Glutamatergic neuron (in vitro differentiated cells): ENCODE measurements at regions not wholly inside any gene's neighbourhood (a gene's known extent, or its start where the extent isn't known, plus 50 kb on each side); places are given as distances from the start of the nearest gene placed in this dataset.

Experiments used
- DNase-seq: peaks from one replicate; pipeline ENCODE4 v3.0.0; 2022
- H3K27ac Mint-ChIP-seq: one replicate; pipeline ENCODE4 v1.8.0; 2020; ENCODE audit warnings: mild to moderate bottlenecking, mixed read lengths, inconsistent platforms; ENCODE audit not compliant: unreplicated experiment
- H3K27me3 Mint-ChIP-seq: one replicate; pipeline ENCODE4 v1.8.0; 2020; ENCODE audit warnings: mild to moderate bottlenecking, moderate library complexity, mixed read lengths, inconsistent platforms; ENCODE audit not compliant: unreplicated experiment
- H3K36me3 Mint-ChIP-seq: one replicate; pipeline ENCODE4 v1.8.0; 2020; ENCODE audit warnings: mild to moderate bottlenecking, mixed read lengths, inconsistent platforms; ENCODE audit not compliant: unreplicated experiment
- H3K4me1 Mint-ChIP-seq: one replicate; pipeline ENCODE4 v1.8.0; 2020; ENCODE audit warnings: mild to moderate bottlenecking, low read depth, mixed read lengths, inconsistent platforms; ENCODE audit not compliant: unreplicated experiment
- H3K4me3 Mint-ChIP-seq: one replicate; pipeline ENCODE4 v1.8.0; 2020; ENCODE audit warnings: mild to moderate bottlenecking, mixed read lengths, inconsistent platforms; ENCODE audit not compliant: unreplicated experiment
- H3K9me3 Mint-ChIP-seq: one replicate; pipeline ENCODE4 v1.8.0; 2020; ENCODE audit warnings: mild to moderate bottlenecking, moderate library complexity, mixed read lengths, inconsistent platforms; ENCODE audit not compliant: unreplicated experiment
- TF ChIP-seq, protein P1 (sequence below): fragments of 200-600 bp; sonication (generic); IDR thresholded peaks from one replicate; pipeline ENCODE4 v1.5.0; 2021; ENCODE audit not compliant: partially characterized antibody, unreplicated experiment

DNA sequence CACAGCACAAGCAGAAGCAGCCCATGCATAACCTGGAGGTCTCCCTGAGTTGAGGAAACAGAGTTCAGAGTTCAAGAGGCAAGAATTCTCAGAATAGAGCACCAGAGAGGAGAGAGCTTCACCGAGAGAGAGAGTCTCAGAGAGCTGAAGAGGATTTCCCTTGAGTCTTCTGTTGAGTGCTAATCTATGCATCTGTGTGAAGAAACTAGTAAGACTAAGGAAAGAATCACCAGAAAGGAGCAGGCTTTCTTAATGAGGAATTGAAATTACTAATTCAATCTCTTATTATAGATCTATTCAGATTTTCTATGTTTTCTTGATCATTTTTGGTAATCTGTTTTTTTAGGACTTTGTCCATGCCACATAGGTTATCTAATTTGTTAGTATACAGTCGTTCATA is 89.3 kb upstream of the CTAGE1 start:
- Mint-ChIP-seq H3K27ac (no peak overlapping the region), H3K36me3 (no peaks in the 10 kb centered on the region), H3K4me1 (no peaks in the 10 kb centered on the region), H3K9me3 (no peaks in the 10 kb centered on the region), H3K4me3 (no peak overlapping the region), H3K27me3 (no peaks in the 10 kb centered on the region)
- DNase-seq = no peak
- TF ChIP-seq, protein P1, sequence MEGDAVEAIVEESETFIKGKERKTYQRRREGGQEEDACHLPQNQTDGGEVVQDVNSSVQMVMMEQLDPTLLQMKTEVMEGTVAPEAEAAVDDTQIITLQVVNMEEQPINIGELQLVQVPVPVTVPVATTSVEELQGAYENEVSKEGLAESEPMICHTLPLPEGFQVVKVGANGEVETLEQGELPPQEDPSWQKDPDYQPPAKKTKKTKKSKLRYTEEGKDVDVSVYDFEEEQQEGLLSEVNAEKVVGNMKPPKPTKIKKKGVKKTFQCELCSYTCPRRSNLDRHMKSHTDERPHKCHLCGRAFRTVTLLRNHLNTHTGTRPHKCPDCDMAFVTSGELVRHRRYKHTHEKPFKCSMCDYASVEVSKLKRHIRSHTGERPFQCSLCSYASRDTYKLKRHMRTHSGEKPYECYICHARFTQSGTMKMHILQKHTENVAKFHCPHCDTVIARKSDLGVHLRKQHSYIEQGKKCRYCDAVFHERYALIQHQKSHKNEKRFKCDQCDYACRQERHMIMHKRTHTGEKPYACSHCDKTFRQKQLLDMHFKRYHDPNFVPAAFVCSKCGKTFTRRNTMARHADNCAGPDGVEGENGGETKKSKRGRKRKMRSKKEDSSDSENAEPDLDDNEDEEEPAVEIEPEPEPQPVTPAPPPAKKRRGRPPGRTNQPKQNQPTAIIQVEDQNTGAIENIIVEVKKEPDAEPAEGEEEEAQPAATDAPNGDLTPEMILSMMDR = no peak

DNA sequence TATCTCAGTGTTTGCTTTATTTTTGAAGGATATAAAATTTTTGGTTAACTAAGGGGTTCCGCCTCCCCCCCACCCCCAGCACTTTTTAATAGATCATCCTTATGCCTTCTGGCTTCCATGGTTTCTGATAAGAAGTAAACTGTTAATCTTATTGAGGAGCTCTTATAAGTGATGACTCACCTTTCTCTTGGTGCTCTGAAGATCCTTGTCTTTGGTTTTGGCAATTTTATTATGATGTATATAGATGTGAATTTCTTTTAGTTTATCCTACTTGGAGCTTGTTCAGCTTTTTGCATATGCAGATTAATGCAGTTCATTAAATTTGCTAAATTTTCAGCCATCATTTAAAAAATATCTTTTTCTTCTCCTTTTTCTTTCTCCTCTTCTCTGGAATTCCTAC is 91.7 kb upstream of the CTAGE1 start:
- DNase-seq = no peak
- Mint-ChIP-seq H3K27ac (no peak overlapping the region), H3K36me3 (no peaks in the 10 kb centered on the region), H3K9me3 (no peaks in the 10 kb centered on the region), H3K4me1 (no peaks in the 10 kb centered on the region), H3K27me3 (no peaks in the 10 kb centered on the region), H3K4me3 (no peak overlapping the region)
- TF ChIP-seq, protein P1 = no peak

DNA sequence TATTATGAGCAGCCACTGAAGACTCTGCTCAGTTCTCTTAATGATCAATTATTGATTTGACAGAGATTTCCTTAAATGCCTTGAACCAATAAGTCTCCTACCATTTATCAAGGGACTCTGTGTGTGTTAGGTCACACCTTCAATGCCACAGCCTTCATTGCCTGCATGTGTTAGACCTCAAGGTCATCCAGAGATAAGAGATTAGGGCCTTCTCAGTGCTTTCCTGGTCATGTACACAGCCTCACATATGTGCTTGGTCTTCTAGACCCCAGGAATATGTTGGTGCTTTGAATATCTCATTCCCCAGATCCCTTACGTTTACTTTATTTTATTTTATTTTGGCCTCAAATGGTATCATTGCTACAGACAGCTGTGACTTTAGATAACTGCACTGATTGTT is 93.0 kb upstream of the CTAGE1 start:
- H3K36me3 Mint-ChIP-seq = no peaks in the 10 kb centered on the region
- no peak for DNase-seq
- no peak overlapping the region for H3K4me3 Mint-ChIP-seq
- H3K9me3 Mint-ChIP-seq = no peaks in the 10 kb centered on the region
- no peak overlapping the region for H3K27ac Mint-ChIP-seq
- H3K27me3 Mint-ChIP-seq = no peaks in the 10 kb centered on the region
- no peaks in the 10 kb centered on the region for H3K4me1 Mint-ChIP-seq
- TF ChIP-seq, protein P1 = no peak

DNA sequence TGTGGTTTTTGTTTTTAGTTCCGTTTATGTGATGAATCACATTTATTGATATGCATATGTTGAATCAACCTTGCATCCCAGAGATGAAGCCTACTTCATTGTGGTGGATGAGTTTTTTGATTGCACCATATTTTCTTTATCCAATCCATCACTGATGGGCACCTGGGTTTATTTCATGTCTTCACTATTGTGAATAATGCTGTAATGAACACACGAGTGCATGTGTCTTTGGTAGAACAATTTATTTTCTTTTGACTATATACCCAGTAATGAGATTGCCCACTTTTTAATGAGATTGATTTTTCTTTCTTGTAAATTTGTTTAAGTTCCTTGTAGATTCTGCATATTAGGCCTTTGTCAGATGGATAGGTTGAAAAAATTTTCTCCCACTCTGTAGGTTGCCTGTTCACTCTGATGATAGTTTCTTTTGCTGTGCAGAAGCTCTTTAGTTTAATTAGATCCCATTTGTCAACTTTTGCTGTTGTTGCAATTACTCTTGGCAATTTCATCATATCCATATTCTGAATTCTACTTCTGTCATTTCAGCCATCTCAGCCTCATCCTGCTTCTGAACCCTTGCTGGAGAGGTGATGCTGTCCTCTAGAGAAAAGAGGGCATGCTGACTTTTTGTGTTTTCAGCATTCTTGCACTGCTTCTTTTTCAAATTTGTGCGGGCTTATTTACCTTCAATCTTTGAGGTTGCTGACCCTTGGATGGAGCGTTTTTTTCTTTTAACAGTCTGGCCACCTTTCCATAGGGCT is 96.2 kb upstream of the CTAGE1 start:
- Mint-ChIP-seq H3K27me3 (no peaks in the 10 kb centered on the region), H3K9me3 (no peaks in the 10 kb centered on the region), H3K4me1 (no peaks in the 10 kb centered on the region), H3K36me3 (no peaks in the 10 kb centered on the region), H3K27ac (no peak overlapping the region), H3K4me3 (no peak overlapping the region)
- DNase-seq = no peak
- TF ChIP-seq, protein P1 = no peak

DNA sequence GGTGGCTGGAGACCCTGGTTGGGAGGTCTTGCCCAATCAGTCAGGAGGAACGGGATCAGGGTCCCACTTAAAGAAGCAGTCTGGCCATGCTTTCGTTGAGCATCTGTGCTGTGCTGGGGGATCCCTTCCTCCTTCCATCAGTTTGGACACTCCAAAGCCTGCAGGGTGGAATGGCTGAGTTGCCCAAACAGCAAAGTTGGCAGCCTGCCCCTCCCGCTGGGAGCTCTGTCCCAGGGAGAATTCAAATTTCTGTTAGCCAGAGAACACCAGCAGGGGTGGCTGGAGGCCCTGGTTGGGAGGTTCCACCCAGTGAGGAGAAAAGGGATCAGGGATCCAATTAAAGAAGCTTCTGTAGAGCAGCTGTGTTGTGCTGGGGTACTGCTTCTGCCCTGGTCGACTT is 96.9 kb upstream of the CTAGE1 start:
- H3K27ac Mint-ChIP-seq = no peak overlapping the region
- no peaks in the 10 kb centered on the region for H3K36me3 Mint-ChIP-seq
- H3K4me1 Mint-ChIP-seq = no peaks in the 10 kb centered on the region
- TF ChIP-seq, protein P1 = no peak
- H3K4me3 Mint-ChIP-seq = no peak overlapping the region
- DNase-seq = no peak
- no peaks in the 10 kb centered on the region for H3K9me3 Mint-ChIP-seq
- H3K27me3 Mint-ChIP-seq = no peaks in the 10 kb centered on the region
